PC-9 (cell line): ENCODE measurements at regions not wholly inside any gene's neighbourhood (a gene's known extent, or its start where the extent isn't known, plus 50 kb on each side); places are given as distances from the start of the nearest gene placed in this dataset.

Experiments
- CTCF ChIP-seq: fragments of 200-600 bp; sonication (generic); conservative IDR thresholded peaks from 2 replicates; pipeline ENCODE4 v1.6.1; 2017; ENCODE audit warnings: mixed run types, antibody characterized with exemption, mild to moderate bottlenecking, moderate library complexity
- EZH2 ChIP-seq: fragments of 200-600 bp; sonication (generic); IDR thresholded peaks from 2 replicates; pipeline ENCODE4 v1.8.0; 2017; ENCODE audit warnings: antibody characterized with exemption, low read depth

GRCh38 chr7:106965108-106965507 lies 79.4 kb upstream of the PRKAR2B start:
- TF ChIP-seq EZH2 (no peak), CTCF (no peak)
